ENCODE measurements at regions not wholly inside any gene's neighbourhood (a gene's known extent, or its start where the extent isn't known, plus 50 kb on each side); places are given as distances from the start of the nearest gene placed in this dataset.

GRCh38 chr4:20338841-20339240, 87.1 kb downstream of the SLIT2 start:
- no peak overlapping the region for H3K27ac Mint-ChIP-seq
- H3F3A ChIP-seq (replicated peaks; ENCODE audit: low read depth) = no peaks in the 10 kb centered on the region
- H3K27me3 Mint-ChIP-seq (ENCODE audit: insufficient read depth, low read depth, poor library complexity) = no peaks in the 10 kb centered on the region
- no peak for TF ChIP-seq STAT1 (IDR thresholded peaks at IDR 0.05; ENCODE audit: unreplicated experiment)
- no peak for TF ChIP-seq EZH2 (IDR thresholded peaks at IDR 0.05; ENCODE audit: low read depth, unreplicated experiment)
- no peak for TF ChIP-seq ZNF462 (CRISPR knock-in tag; IDR thresholded peaks at IDR 0.05)
- TF ChIP-seq CTCF (conservative IDR thresholded peaks at IDR 0.05; ENCODE audit: low read depth in 2 of 2) = no peak
- H4K20me1 ChIP-seq (replicated peaks; ENCODE audit: insufficient read depth) = no peaks in the 10 kb centered on the region
- no peak overlapping the region for H3K4me3 Mint-ChIP-seq
- H3K9me3 Mint-ChIP-seq = peaks cover 5% of the 10 kb centered on the region
- no peaks in the 10 kb centered on the region for H3K9me2 ChIP-seq (ENCODE audit: insufficient read depth)
- no peaks in the 10 kb centered on the region for H3K27me3 ChIP-seq (ENCODE audit: insufficient read depth)
- no peak overlapping the region for H3K4me3 ChIP-seq
- no peak overlapping the region for H3K27ac ChIP-seq (ENCODE audit: low read depth)
- H3K36me3 ChIP-seq (ENCODE audit: insufficient read depth) = no peaks in the 10 kb centered on the region
- DNase-seq (ENCODE audit: low spot score) = no peak
- H3K4me1 ChIP-seq (ENCODE audit: insufficient read depth) = peaks cover 3% of the 10 kb centered on the region
- H3K36me3 Mint-ChIP-seq (ENCODE audit: low read depth) = peaks cover 11% of the 10 kb centered on the region; the same call in 2 of the 3 replicates
- H3K4me2 ChIP-seq = no peak overlapping the region
- peaks cover 7% of the 10 kb centered on the region; the same call in 2 of the 3 replicates for H3K4me1 Mint-ChIP-seq
- H3K79me2 ChIP-seq (replicated peaks; ENCODE audit: insufficient read depth) = no peaks in the 10 kb centered on the region
- no peak for ATAC-seq
- no peak overlapping the region for H2AFZ ChIP-seq

Measured in GM23338 (cell line).